ENCODE measurements at regions not wholly inside any gene's neighbourhood (a gene's known extent, or its start where the extent isn't known, plus 50 kb on each side); places are given as distances from the start of the nearest gene placed in this dataset.
"Not testable (repeated sequence)": the region's sequence is repeated elsewhere in the genome, so short reads cannot be mapped to it uniquely, and the experiment has no call there.

DNA sequence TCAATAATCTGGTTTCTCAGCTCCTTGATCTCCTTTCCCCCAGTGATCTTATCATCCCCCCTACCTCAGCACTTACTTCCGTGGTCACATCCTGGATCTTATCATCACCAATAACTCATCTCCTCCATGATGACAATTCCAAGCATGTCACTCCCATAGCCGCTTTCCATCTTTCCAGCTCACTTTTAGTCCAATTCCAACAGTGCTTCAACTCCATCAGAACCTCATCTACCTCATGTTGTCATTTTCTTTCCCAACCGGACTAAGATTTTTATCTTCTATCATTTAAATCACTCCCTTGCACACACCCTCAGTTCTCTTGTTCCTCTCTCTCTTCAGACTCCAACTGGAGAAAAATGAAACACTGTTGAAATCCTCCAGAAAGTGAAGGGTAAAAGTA, 75.9 kb upstream of the UBE2E2 start:
- intact Hi-C loops (cut with DNase I) = no loop called here
- ATAC-seq (ENCODE audit: poor library complexity) = no peak
- DNase-seq = no peak

- intact Hi-C loops (cut with DNase I) = no loop called here
- ATAC-seq (ENCODE audit: poor library complexity) (no peak), DNase-seq (no peak)
These were observed 74.5 kb upstream of the UBE2E2 start for GRCh38 chr3:23128655-23129054.

DNA sequence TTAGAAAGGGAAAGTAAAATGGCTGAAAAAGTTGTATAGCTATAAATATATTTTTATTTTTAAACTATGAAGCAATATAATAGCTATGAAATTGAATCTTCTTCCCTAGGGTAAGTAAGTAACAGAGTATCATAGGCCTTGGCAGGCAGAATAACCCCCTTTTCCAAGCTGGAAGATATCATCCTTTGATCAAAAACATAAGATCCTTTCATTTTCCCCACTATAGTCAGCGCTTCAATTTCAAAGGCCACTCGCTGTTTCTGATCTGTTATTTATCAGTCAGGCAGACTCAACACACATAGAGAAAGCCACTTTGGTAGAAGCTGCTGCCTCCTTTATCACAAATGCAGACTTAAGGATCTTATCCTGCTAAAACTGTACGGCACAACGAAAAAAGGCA, 74.0 kb upstream of the UBE2E2 start:
- intact Hi-C loops (cut with DNase I) = no loop called here
- DNase-seq = no peak
- ATAC-seq (ENCODE audit: poor library complexity) = no peak

- ATAC-seq (ENCODE audit: poor library complexity) (no peak), DNase-seq (no peak)
- intact Hi-C loops (cut with DNase I) = no loop called here
These were observed 73.3 kb upstream of the UBE2E2 start for GRCh38 chr3:23129817-23130216.

GRCh38 chr3:23130406-23130805, 72.7 kb upstream of the UBE2E2 start:
- no peak for ATAC-seq (ENCODE audit: poor library complexity)
- no peak for DNase-seq
- intact Hi-C loops (cut with DNase I) = no loop called here

DNA sequence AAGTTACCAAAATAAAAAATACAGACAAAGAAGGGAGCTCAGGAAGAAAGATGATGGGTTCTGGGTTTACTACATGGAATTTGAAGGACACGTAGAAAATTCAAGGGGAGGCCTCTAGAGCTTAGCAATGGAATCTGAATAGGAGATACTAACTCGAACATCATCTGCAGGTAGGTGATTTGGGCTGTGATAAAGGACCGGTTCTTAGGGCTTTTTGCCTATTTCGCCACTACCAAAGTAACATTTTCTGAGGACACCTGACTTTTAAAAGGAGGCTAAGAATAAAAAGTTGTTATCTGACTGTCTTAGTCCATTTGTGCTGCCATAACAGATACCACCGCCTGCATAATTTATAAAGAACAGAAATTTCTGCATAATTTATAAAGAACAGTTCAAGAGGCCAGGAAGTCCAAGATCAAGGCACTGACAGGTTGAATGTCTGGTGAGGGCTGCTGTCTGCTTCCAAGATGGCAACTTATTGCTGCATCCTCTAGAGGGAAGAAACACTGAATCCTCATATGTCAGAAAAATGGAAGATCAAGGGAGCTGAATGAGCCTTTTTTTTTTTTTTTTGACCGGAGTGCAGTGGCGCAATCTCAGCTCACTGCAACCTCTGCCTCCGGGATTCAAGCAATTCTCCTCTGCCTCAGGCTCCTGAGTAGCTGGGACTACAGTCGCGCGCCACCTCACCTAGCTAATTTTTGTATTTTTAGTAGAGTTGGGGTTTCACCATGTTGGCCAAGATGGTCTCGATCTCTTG, 67.9 kb upstream of the UBE2E2 start:
- DNase-seq = no peak

GRCh38 chr3:23136054-23136453, 67.1 kb upstream of the UBE2E2 start:
- ATAC-seq (ENCODE audit: poor library complexity) (no peak), DNase-seq (no peak)
- intact Hi-C loops (cut with DNase I) = no loop called here

More for the DNA sequence above, 67.9 kb upstream of the UBE2E2 start:
- no peak for ATAC-seq (ENCODE audit: poor library complexity)
- intact Hi-C loops (cut with DNase I) = no loop called here

GRCh38 chr3:23144051-23144450, 59.1 kb upstream of the UBE2E2 start:
- intact Hi-C loops (cut with DNase I); ATAC-seq (ENCODE audit: poor library complexity); DNase-seq: not testable (repeated sequence)

- ATAC-seq (ENCODE audit: poor library complexity) (no peak), DNase-seq (no peak)
- intact Hi-C loops (cut with DNase I) = no loop called here
These were observed 57.0 kb upstream of the UBE2E2 start for GRCh38 chr3:23146163-23146562.

DNA sequence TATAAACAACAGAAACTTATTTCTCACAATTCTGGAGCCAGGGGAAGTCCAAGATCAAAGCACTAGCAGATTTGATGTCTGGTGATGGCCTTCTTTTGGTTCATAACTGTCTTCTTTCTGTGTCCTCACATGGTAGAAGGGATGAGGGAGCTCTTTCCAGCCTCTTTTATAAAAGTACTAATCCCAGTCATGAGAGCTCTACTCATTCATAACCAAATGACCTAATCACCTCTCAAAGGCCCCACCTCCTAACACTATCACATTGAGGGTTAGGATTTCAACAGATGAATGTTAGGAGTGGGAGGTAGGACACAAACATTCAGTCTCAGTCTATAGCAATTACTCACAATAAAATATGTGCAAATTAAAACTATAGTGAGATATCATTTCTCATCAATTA, 50.1 kb upstream of the UBE2E2 start:
- intact Hi-C loops (cut with DNase I) = no loop called here
- ATAC-seq (ENCODE audit: poor library complexity) (no peak), DNase-seq (no peak)
